ENCODE measurements at regions not wholly inside any gene's neighbourhood (a gene's known extent, or its start where the extent isn't known, plus 50 kb on each side); places are given as distances from the start of the nearest gene placed in this dataset.

GRCh38 chr6:66357781-66358180 is 650.8 kb upstream of the EYS start:
- Histone ChIP-seq H4K8ac (ENCODE audit: extremely low read depth, insufficient read depth, low read length) (no peak overlapping the region), H3K23ac (ENCODE audit: insufficient read length) (no peak overlapping the region), H3K79me2 (ENCODE audit: control insufficient read depth in 1 of 2, insufficient read depth in 2 of 2, low read length in 2 of 2) (no peaks in the 10 kb centered on the region), H2BK12ac (ENCODE audit: low read depth, low read length) (no peak overlapping the region), H3K14ac (ENCODE audit: insufficient read length) (no peak overlapping the region), H2BK120ac (replicated peaks; ENCODE audit: low read depth, low read length) (no peak overlapping the region), H3K4me3 (ENCODE audit: extremely low read depth in 1 of 4, insufficient read depth in 2 of 4, low read depth in 3 of 4, low read length in 4 of 4) (no peak overlapping the region), H3K36me3 (ENCODE audit: control insufficient read depth in 2 of 4, insufficient read depth in 4 of 4, low read length in 3 of 4) (no peaks in the 10 kb centered on the region), H2BK20ac (ENCODE audit: low read length) (no peak overlapping the region), H3K23me2 (ENCODE audit: low read depth, low read length) (no peaks in the 10 kb centered on the region), H2AK5ac (ENCODE audit: low read depth, low read length) (no peak overlapping the region), H4K91ac (replicated peaks; ENCODE audit: insufficient read length, low read length) (no peak overlapping the region), H3K27ac (ENCODE audit: low read depth, low read length) (no peak overlapping the region), H3K18ac (ENCODE audit: extremely low read depth, low read length) (no peak overlapping the region), H2AFZ (ENCODE audit: low read length) (no peak overlapping the region), H3K4me2 (ENCODE audit: insufficient read depth in 1 of 2, low read depth in 2 of 2, low read length in 2 of 2) (no peak overlapping the region), H4K5ac (ENCODE audit: insufficient read length, low read depth, low read length) (no peak overlapping the region), H2BK5ac (ENCODE audit: low read depth, low read length) (no peak overlapping the region), H3K9me3 (ENCODE audit: insufficient read depth in 2 of 2, low read depth in 1 of 2, low read length in 1 of 2) (no peaks in the 10 kb centered on the region; a peak in 1 of 4 replicates), H3K56ac (replicated peaks; ENCODE audit: insufficient read length, low read depth, low read length) (no peak overlapping the region), H2BK15ac (ENCODE audit: low read length) (no peak overlapping the region), H4K20me1 (replicated peaks in 1 of 2; ENCODE audit: control insufficient read depth in 1 of 2, insufficient read depth in 2 of 2, low read length in 2 of 2) (no peaks in the 10 kb centered on the region), H3K4me1 (replicated peaks in 1 of 4; ENCODE audit: control insufficient read depth in 3 of 4, insufficient read depth in 4 of 4, low read length in 3 of 4) (no peaks in the 10 kb centered on the region), H3K4ac (replicated peaks; ENCODE audit: insufficient read length, low read depth, low read length) (no peak overlapping the region), H3K27me3 (replicated peaks in 1 of 4; ENCODE audit: control insufficient read depth in 3 of 4, extremely low read depth in 1 of 4, insufficient read depth in 3 of 4, low read length in 3 of 4) (no peaks in the 10 kb centered on the region), H3K79me1 (ENCODE audit: low read depth, low read length) (no peaks in the 10 kb centered on the region), H3K9ac (replicated peaks in 1 of 4; ENCODE audit: extremely low read depth in 1 of 4, low read depth in 3 of 4, low read length in 3 of 4) (no peak overlapping the region)
- CTCF ChIA-PET (ENCODE audit: partially characterized antibody) = no interaction called here
- FAIRE-seq = no peak
- POLR2A ChIA-PET (ENCODE audit: partially characterized antibody) = no interaction called here
- TF ChIP-seq SP1 (IDR thresholded peaks at IDR 0.05; ENCODE audit: low read depth, low read length) = no peak
- TF ChIP-seq, protein P1, sequence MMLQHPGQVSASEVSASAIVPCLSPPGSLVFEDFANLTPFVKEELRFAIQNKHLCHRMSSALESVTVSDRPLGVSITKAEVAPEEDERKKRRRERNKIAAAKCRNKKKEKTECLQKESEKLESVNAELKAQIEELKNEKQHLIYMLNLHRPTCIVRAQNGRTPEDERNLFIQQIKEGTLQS (IDR thresholded peaks at IDR 0.05; ENCODE audit: insufficient read depth, low read depth, low read length) = no peak
- TF ChIP-seq CHD1 (IDR thresholded peaks at IDR 0.05; ENCODE audit: low read depth, low read length) = no peak
- no peak for TF ChIP-seq POLR2A (IDR thresholded peaks at IDR 0.05; ENCODE audit: control extremely low read depth in 1 of 2, low read depth in 2 of 2, low read length in 2 of 2)
- no peak for TF ChIP-seq SP4 (IDR thresholded peaks at IDR 0.05; ENCODE audit: low read length)
- TF ChIP-seq SP2 (IDR thresholded peaks at IDR 0.05; ENCODE audit: low read length) = no peak
- TF ChIP-seq RAD21 (IDR thresholded peaks at IDR 0.05 in 1 of 2, conservative IDR thresholded peaks at IDR 0.05 in 1 of 2; ENCODE audit: low read depth in 2 of 2, low read length in 2 of 2) = no peak
- no peak for TF ChIP-seq ATF2 (IDR thresholded peaks at IDR 0.05; ENCODE audit: low read length)
- no peak for TF ChIP-seq NRF1 (IDR thresholded peaks at IDR 0.05; ENCODE audit: low read depth, low read length)
- no peak for TF ChIP-seq EGR1 (IDR thresholded peaks at IDR 0.05; ENCODE audit: borderline replicate concordance, low read depth, low read length)
- no peak for TF ChIP-seq POU5F1 (IDR thresholded peaks at IDR 0.05; ENCODE audit: low read depth, low read length)
- no peak for TF ChIP-seq BCL11A (IDR thresholded peaks at IDR 0.05; ENCODE audit: low read depth in 2 of 2, low read length in 2 of 2)
- no peak for TF ChIP-seq SAP30 (IDR thresholded peaks at IDR 0.05; ENCODE audit: insufficient read depth, insufficient replicate concordance, low read length)
- no peak for TF ChIP-seq TAF1 (IDR thresholded peaks at IDR 0.05; ENCODE audit: low read depth, low read length)
- no peak for DNase-seq (ENCODE audit: low read depth in 1 of 2, low spot score in 2 of 2)

Measured in H1 (cell line).